Type B pancreatic cell (in vitro differentiated cells): ENCODE measurements at regions not wholly inside any gene's neighbourhood (a gene's known extent, or its start where the extent isn't known, plus 50 kb on each side); places are given as distances from the start of the nearest gene placed in this dataset.

Experiments used
- DNase-seq: peaks from one replicate; pipeline ENCODE4 v3.0.0; 2021; ENCODE audit warnings: mixed read lengths; ENCODE audit not compliant: unreplicated experiment; ENCODE audit errors: extremely low spot score
- H3K27ac Mint-ChIP-seq: 2 replicates; pipeline ENCODE4 v1.8.0; 2021; ENCODE audit warnings: mild to moderate bottlenecking, mixed read lengths
- H3K27me3 Mint-ChIP-seq: 2 replicates; pipeline ENCODE4 v1.8.0; 2021; ENCODE audit warnings: mixed read lengths
- H3K36me3 Mint-ChIP-seq: 2 replicates; pipeline ENCODE4 v1.8.0; 2021; ENCODE audit warnings: mixed read lengths
- H3K4me1 Mint-ChIP-seq: one replicate; pipeline ENCODE4 v1.8.0; 2021; ENCODE audit warnings: mixed read lengths; ENCODE audit not compliant: unreplicated experiment
- H3K4me3 Mint-ChIP-seq: 2 replicates; pipeline ENCODE4 v1.8.0; 2021; ENCODE audit warnings: mild to moderate bottlenecking, mixed read lengths
- H3K9me3 Mint-ChIP-seq: 2 replicates; pipeline ENCODE4 v1.8.0; 2021; ENCODE audit warnings: mixed read lengths
- CTCF ChIP-seq: fragments of 200-600 bp; sonication (generic); conservative IDR thresholded peaks from 2 replicates; pipeline ENCODE4 v1.5.0; 2021; ENCODE audit warnings: antibody characterized with exemption, mild to moderate bottlenecking

- no peak for TF ChIP-seq CTCF
- Mint-ChIP-seq H3K27me3 (no peaks in the 10 kb centered on the region), H3K36me3 (no peaks in the 10 kb centered on the region), H3K27ac (no peak overlapping the region), H3K9me3 (peaks cover 4% of the 10 kb centered on the region), H3K4me1 (no peaks in the 10 kb centered on the region), H3K4me3 (no peak overlapping the region)
- no peak for DNase-seq
These were observed 227.5 kb upstream of the KCNH7 start for GRCh38 chr2:163066085-163066484.

GRCh38 chr2:163062524-163062923, 224.0 kb upstream of the KCNH7 start:
- DNase-seq: no peak
- H3K9me3 Mint-ChIP-seq: peaks cover 4% of the 10 kb centered on the region
- no peak for TF ChIP-seq CTCF
- no peak overlapping the region for H3K27ac Mint-ChIP-seq
- no peaks in the 10 kb centered on the region for H3K36me3 Mint-ChIP-seq
- H3K4me1 Mint-ChIP-seq: no peaks in the 10 kb centered on the region
- H3K4me3 Mint-ChIP-seq: no peak overlapping the region
- no peaks in the 10 kb centered on the region for H3K27me3 Mint-ChIP-seq

GRCh38 chr2:163046615-163047014, 208.0 kb upstream of the KCNH7 start:
- no peak for DNase-seq
- no peaks in the 10 kb centered on the region for H3K27me3 Mint-ChIP-seq
- no peaks in the 10 kb centered on the region for H3K36me3 Mint-ChIP-seq
- H3K4me1 Mint-ChIP-seq: no peaks in the 10 kb centered on the region
- TF ChIP-seq CTCF: no peak
- H3K9me3 Mint-ChIP-seq: no peaks in the 10 kb centered on the region
- no peak overlapping the region for H3K4me3 Mint-ChIP-seq
- no peak overlapping the region for H3K27ac Mint-ChIP-seq

- Mint-ChIP-seq H3K4me1 (no peaks in the 10 kb centered on the region), H3K27ac (no peak overlapping the region), H3K36me3 (no peaks in the 10 kb centered on the region), H3K4me3 (no peak overlapping the region), H3K9me3 (no peaks in the 10 kb centered on the region), H3K27me3 (no peaks in the 10 kb centered on the region)
- TF ChIP-seq CTCF: no peak
- no peak for DNase-seq
These were observed 207.3 kb upstream of the KCNH7 start for GRCh38 chr2:163045830-163046229.

- no peak for TF ChIP-seq CTCF
- no peaks in the 10 kb centered on the region for H3K4me1 Mint-ChIP-seq
- no peak for DNase-seq
- no peaks in the 10 kb centered on the region for H3K27me3 Mint-ChIP-seq
- H3K36me3 Mint-ChIP-seq: no peaks in the 10 kb centered on the region
- no peak overlapping the region for H3K27ac Mint-ChIP-seq
- H3K4me3 Mint-ChIP-seq: no peak overlapping the region
- H3K9me3 Mint-ChIP-seq: no peaks in the 10 kb centered on the region
These were observed 205.5 kb upstream of the KCNH7 start for GRCh38 chr2:163044114-163044513.

- no peak overlapping the region for H3K4me3 Mint-ChIP-seq
- no peak for TF ChIP-seq CTCF
- no peak for DNase-seq
- no peaks in the 10 kb centered on the region for H3K4me1 Mint-ChIP-seq
- no peak overlapping the region for H3K27ac Mint-ChIP-seq
- no peaks in the 10 kb centered on the region for H3K9me3 Mint-ChIP-seq
- no peaks in the 10 kb centered on the region for H3K36me3 Mint-ChIP-seq
- H3K27me3 Mint-ChIP-seq: no peaks in the 10 kb centered on the region
These were observed 204.6 kb upstream of the KCNH7 start for GRCh38 chr2:163043201-163043600.
